ENCODE measurements at regions not wholly inside any gene's neighbourhood (a gene's known extent, or its start where the extent isn't known, plus 50 kb on each side); places are given as distances from the start of the nearest gene placed in this dataset.
"Not testable (repeated sequence)": the region's sequence is repeated elsewhere in the genome, so short reads cannot be mapped to it uniquely, and the experiment has no call there.

- not testable (repeated sequence) for H3K4me1 Mint-ChIP-seq (ENCODE audit: low read depth, unreplicated experiment); H3K4me3 Mint-ChIP-seq (ENCODE audit: unreplicated experiment); FAIRE-seq; H3K36me3 ChIP-seq (ENCODE audit: insufficient read depth, low read length); H3K79me2 ChIP-seq (ENCODE audit: insufficient read depth, low read length); H3K4me1 ChIP-seq (ENCODE audit: insufficient read depth, low read length); H3K27ac Mint-ChIP-seq (ENCODE audit: unreplicated experiment); DNase-seq (ENCODE audit: low read depth); H2AFZ ChIP-seq (ENCODE audit: low read depth, low read length); H3K9me3 ChIP-seq (ENCODE audit: insufficient read depth, low read depth, low read length); H3K27me3 Mint-ChIP-seq (ENCODE audit: low read depth, unreplicated experiment); H3K36me3 Mint-ChIP-seq (ENCODE audit: low read depth, unreplicated experiment); H3K27me3 ChIP-seq (ENCODE audit: insufficient read depth, low read length); H3K27ac ChIP-seq (ENCODE audit: low read depth, low read length); H4K20me1 ChIP-seq (ENCODE audit: insufficient read depth, low read length); H3K4me3 ChIP-seq (ENCODE audit: insufficient read depth, low read depth, low read length); H3K4me2 ChIP-seq (ENCODE audit: low read length); H3K9ac ChIP-seq (ENCODE audit: low read length)
- H3K9me3 Mint-ChIP-seq (ENCODE audit: unreplicated experiment) = peaks cover 10% of the 10 kb centered on the region
Measured at GRCh38 chr5:75769338-75769737, 52.1 kb upstream of the POC5 start.
